Common myeloid progenitor, CD34-positive (primary cell): ENCODE measurements at regions not wholly inside any gene's neighbourhood (a gene's known extent, or its start where the extent isn't known, plus 50 kb on each side); places are given as distances from the start of the nearest gene placed in this dataset.

Source experiments
- CTCF ChIA-PET: fragments of 350-600 bp; sonication (Branson Sonifier 250); formaldehyde crosslinking; loops from one replicate; lab custom pipeline; 2021; ENCODE audit warnings: antibody characterized with exemption; lab: Charles Lee
- POLR2A ChIA-PET: fragments of 350-600 bp; sonication (Branson Sonifier 250); formaldehyde crosslinking; loops from one replicate; lab custom pipeline; 2021; ENCODE audit warnings: antibody characterized with exemption; lab: Charles Lee
- DNase-seq, 3 donors: peaks; one replicate each; pipeline versions ENCODE4 v3.0.0 to v3.0.0-alpha.2; 2013
- H3K27ac ChIP-seq, 2 experiments: 1 replicate in 1 of 2; 2 replicates in 1 of 2; pipeline ENCODE4 v1.7.0; 2013; ENCODE audit warnings: inconsistent platforms in 2 of 2, low read length in 2 of 2, mild to moderate bottlenecking in 2 of 2, low read depth in 1 of 2, moderate library complexity in 1 of 2; ENCODE audit not compliant: severe bottlenecking in 2 of 2, insufficient read depth in 1 of 2, poor library complexity in 1 of 2
- H3K27me3 ChIP-seq, 5 experiments: replicated peaks in 2 of 5; 1 replicate in 3 of 5; 2 replicates in 2 of 5; pipeline versions ENCODE4 v1.6.1 to v1.7.0; 2013; ENCODE audit warnings: low read length in 4 of 5, mild to moderate bottlenecking in 2 of 5, moderate library complexity in 2 of 5, inconsistent platforms in 1 of 5; ENCODE audit not compliant: insufficient read depth in 5 of 5, control insufficient read depth in 4 of 5
- H3K36me3 ChIP-seq, 4 experiments: 1 replicate in 2 of 4; 2 replicates in 2 of 4; pipeline versions ENCODE4 v1.6.1 to v1.7.0; 2013; ENCODE audit warnings: low read length in 3 of 4, control low read depth in 1 of 4, mild to moderate bottlenecking in 1 of 4; ENCODE audit not compliant: control insufficient read depth in 4 of 4, insufficient read depth in 4 of 4
- H3K4me1 ChIP-seq, 4 experiments: 1 replicate in 3 of 4; 2 replicates in 1 of 4; pipeline versions ENCODE4 v1.6.1 to v1.7.1; 2013; ENCODE audit warnings: low read length in 3 of 4, mild to moderate bottlenecking in 3 of 4, control low read depth in 1 of 4, inconsistent platforms in 1 of 4, moderate library complexity in 1 of 4; ENCODE audit not compliant: control insufficient read depth in 4 of 4, insufficient read depth in 4 of 4; ENCODE audit errors: control extremely low read depth in 1 of 4
- H3K4me3 ChIP-seq, 7 experiments: 1 replicate in 4 of 7; 2 replicates in 3 of 7; pipeline versions ENCODE4 v1.5.1 to v1.7.0; 2013; ENCODE audit warnings: mild to moderate bottlenecking in 7 of 7, low read length in 6 of 7, moderate library complexity in 6 of 7, inconsistent platforms in 2 of 7, low read depth in 2 of 7, control low read depth in 1 of 7; ENCODE audit not compliant: insufficient read depth in 4 of 7, control insufficient read depth in 1 of 7; ENCODE audit errors: extremely low read depth in 1 of 7
- H3K9me3 ChIP-seq, 5 experiments: 1 replicate in 4 of 5; 2 replicates in 1 of 5; pipeline versions ENCODE4 v1.6.1 to v1.7.1; 2013; ENCODE audit warnings: low read length in 4 of 5, mild to moderate bottlenecking in 2 of 5, inconsistent platforms in 1 of 5, low read depth in 1 of 5, moderate library complexity in 1 of 5; ENCODE audit not compliant: control insufficient read depth in 4 of 5, insufficient read depth in 2 of 5; ENCODE audit errors: control extremely low read depth in 1 of 5
- WGBS: methylation state at CpG from one replicate; pipeline ENCODE4 v1.1.5; 2013; ENCODE audit not compliant: insufficient coverage; 5-methylcytosine and 5-hydroxymethylcytosine counted together

DNA sequence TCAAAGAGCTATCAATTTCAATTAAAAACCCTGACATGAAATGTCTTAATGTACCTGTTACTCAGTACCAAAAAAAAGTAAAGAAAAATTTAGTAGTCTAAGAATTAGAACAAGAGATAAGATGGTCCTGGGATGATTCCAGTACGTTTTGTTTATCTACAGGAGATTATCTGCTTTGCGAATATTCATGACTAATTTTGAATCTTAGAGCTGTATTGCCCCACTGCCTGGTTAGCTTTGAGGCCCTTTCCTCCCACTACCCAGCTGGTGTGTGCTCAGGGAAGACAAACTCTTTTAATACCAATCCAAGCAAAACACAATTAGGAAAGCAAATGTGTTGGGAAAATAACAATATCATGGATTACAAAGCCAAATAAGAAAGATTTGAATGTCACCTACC lies 263.5 kb downstream of the FOXG1 start:
- ChIA-PET CTCF (no interaction called here), POLR2A (no interaction called here)
- H3K27ac ChIP-seq = no peak overlapping the region
- no peak for DNase-seq
- H3K27me3 ChIP-seq = no peaks in the 10 kb centered on the region
- no peaks in the 10 kb centered on the region for H3K4me1 ChIP-seq
- WGBS = no CpG with 5 or more reads among the region's 2 CpGs
- H3K9me3 ChIP-seq = no peaks in the 10 kb centered on the region
- no peak overlapping the region for H3K4me3 ChIP-seq
- no peaks in the 10 kb centered on the region for H3K36me3 ChIP-seq

DNA sequence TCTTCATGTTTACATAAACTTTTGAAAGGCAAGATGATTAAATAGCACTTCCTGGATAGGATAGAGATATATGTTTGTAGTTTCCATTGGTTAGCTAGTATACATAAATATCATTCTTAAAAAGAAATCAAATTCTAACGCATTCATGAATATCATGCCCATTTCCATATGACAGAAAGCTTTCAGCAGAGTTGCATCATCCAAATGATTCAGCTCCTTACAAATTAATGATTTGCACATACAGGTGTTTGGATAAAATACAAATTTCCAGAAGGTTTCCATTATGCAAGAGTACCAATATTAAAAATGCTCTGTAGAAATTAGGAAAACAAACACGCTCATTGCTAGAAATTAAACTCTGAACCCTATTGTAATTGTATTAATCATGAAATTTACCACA lies 264.4 kb downstream of the FOXG1 start:
- no peaks in the 10 kb centered on the region for H3K4me1 ChIP-seq
- WGBS = no CpG with 5 or more reads among the region's 2 CpGs
- H3K27ac ChIP-seq = no peak overlapping the region
- POLR2A ChIA-PET = no interaction called here
- H3K9me3 ChIP-seq = no peaks in the 10 kb centered on the region
- H3K4me3 ChIP-seq = no peak overlapping the region
- no peaks in the 10 kb centered on the region for H3K27me3 ChIP-seq
- no peak for DNase-seq
- CTCF ChIA-PET = interaction anchor here (1.0 kb wide), 1 partner anchor 17 kb away, joined by 3 read pairs; no protein-coding TSS in a partner anchor
- H3K36me3 ChIP-seq = no peaks in the 10 kb centered on the region

DNA sequence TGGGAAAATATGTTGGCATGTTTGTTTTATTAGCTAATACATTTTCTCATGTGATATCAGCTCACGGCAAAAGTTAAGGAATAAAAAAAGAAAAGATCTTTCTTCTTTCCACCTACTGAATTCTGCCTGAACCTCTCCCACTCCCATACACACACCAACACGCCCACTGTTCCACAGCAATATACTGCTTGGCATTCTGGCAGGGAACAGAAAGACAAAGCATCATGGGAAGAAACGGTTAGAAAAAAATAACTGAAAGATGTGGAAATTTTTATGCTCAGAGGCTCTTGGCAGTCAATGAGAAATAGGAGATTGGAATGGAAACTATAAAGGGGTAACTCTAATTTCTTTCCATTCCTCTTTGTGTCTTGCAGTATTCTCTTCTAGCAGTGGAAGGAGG lies 268.5 kb downstream of the FOXG1 start:
- POLR2A ChIA-PET = no interaction called here
- no peak overlapping the region for H3K4me3 ChIP-seq
- no peak overlapping the region for H3K27ac ChIP-seq
- H3K27me3 ChIP-seq = no peaks in the 10 kb centered on the region
- 100% methylated on average over 1 of the region's 3 CpGs for WGBS
- H3K36me3 ChIP-seq = no peaks in the 10 kb centered on the region
- no peak for DNase-seq
- no peaks in the 10 kb centered on the region for H3K9me3 ChIP-seq
- CTCF ChIA-PET = no interaction called here
- H3K4me1 ChIP-seq = no peaks in the 10 kb centered on the region

DNA sequence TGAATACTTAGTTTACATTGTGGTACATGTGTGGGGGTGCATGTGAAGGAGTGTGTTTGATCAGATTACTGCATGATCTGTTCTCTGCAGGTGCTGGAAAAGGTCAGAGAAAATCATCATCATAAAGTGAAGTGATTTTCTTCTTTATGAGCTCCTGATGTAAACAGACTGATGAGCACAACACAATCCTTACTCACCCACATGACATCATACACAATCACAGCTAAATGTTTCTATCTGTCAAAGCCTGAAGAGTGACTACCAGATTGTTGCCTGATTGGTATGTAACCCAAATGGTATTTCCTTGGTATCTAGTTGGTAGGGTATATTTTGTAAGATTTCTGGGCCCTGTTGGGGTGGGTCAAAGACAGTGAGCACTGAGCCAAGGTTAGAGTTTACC lies 270.8 kb downstream of the FOXG1 start:
- CTCF ChIA-PET = no interaction called here

DNA sequence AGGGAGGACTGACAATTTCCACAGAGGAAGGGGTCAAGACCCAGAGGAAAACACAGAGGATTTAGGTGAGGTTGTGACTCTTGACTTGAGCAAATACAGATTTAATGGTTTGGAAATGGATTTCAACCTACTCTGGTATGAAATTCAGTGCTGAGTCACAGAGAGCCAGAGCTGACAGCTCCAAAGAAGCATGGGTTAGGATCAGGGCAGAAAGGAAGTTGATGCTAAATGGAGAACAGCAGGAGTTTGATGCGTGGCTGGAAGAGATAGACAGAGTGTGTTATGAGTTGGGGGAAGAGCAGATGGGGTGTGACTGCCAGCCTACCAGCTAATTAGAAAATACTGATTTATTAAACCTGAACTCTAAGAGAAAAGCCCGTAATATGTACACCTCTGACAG lies 272.6 kb downstream of the FOXG1 start:
- ChIA-PET POLR2A (no interaction called here), CTCF (no interaction called here)
- H3K27me3 ChIP-seq = no peaks in the 10 kb centered on the region
- H3K36me3 ChIP-seq = no peaks in the 10 kb centered on the region
- H3K4me3 ChIP-seq = no peak overlapping the region
- H3K9me3 ChIP-seq = no peaks in the 10 kb centered on the region
- no peak for DNase-seq
- no CpG with 5 or more reads among the region's 2 CpGs for WGBS
- H3K27ac ChIP-seq = no peak overlapping the region
- H3K4me1 ChIP-seq = no peaks in the 10 kb centered on the region

More for the DNA sequence above, 270.8 kb downstream of the FOXG1 start:
- Histone ChIP-seq H3K4me3 (no peak overlapping the region), H3K36me3 (no peaks in the 10 kb centered on the region), H3K27ac (no peak overlapping the region), H3K27me3 (no peaks in the 10 kb centered on the region), H3K9me3 (no peaks in the 10 kb centered on the region), H3K4me1 (no peaks in the 10 kb centered on the region)
- POLR2A ChIA-PET = no interaction called here
- DNase-seq = no peak

DNA sequence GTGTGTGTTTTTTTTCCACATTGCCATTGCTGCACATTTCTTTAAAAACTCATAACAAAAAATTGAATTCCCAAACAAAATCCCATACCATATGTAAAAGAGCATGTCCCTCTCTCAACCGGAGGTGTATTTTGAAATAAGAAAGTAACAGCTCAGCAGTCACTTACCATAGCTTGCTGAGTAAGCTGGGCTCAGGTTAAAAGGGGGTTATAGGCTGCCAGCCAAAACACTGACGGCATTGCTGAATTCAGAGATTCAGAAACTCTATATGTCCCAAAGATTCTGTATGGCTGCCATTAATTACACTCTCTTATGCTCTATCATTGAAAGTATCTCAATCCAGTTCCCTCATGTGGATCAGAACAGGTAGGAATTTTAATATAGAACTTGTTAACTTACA lies 276.0 kb downstream of the FOXG1 start:
- no CpG with 5 or more reads among the region's 2 CpGs for WGBS

DNA sequence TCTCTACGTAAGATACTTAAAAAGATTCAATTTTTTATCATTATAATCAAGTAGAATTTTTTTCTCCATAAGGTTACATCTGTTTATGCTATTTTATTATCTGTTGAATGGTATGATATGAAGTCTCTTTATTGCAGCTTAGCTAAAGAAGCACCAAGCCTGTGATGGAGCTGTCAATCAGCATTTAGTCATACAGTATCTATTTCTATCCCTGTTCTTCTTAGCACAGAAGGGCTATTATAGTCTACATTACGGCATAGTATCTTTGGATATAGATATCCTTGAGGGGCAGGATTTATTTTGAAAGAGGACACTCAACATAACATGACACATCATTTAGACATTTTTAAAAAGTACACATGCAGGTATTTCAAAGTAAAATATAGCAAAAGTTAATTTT lies 277.1 kb downstream of the FOXG1 start:
- no peak overlapping the region for H3K4me3 ChIP-seq
- H3K9me3 ChIP-seq = peaks cover 0 to 1% (median 0%) of the 10 kb centered on the region in 5 experiments
- H3K27ac ChIP-seq = no peak overlapping the region
- ChIA-PET CTCF (no interaction called here), POLR2A (interaction anchor here (0.6 kb wide), 1 partner anchor 509 kb away, joined by 3 read pairs; no protein-coding TSS in a partner anchor)
- no peak for DNase-seq
- no peaks in the 10 kb centered on the region for H3K36me3 ChIP-seq
- WGBS = no CpG with 5 or more reads among the region's 2 CpGs
- no peaks in the 10 kb centered on the region for H3K27me3 ChIP-seq
- no peaks in the 10 kb centered on the region for H3K4me1 ChIP-seq

More for the DNA sequence above, 276.0 kb downstream of the FOXG1 start:
- ChIA-PET CTCF (no interaction called here), POLR2A (no interaction called here)
- no peak overlapping the region for H3K27ac ChIP-seq
- no peaks in the 10 kb centered on the region for H3K4me1 ChIP-seq
- H3K9me3 ChIP-seq = peaks cover 0 to 1% (median 0%) of the 10 kb centered on the region in 5 experiments
- no peak for DNase-seq
- no peaks in the 10 kb centered on the region for H3K36me3 ChIP-seq
- no peaks in the 10 kb centered on the region for H3K27me3 ChIP-seq
- H3K4me3 ChIP-seq = no peak overlapping the region
